ENCODE measurements at regions not wholly inside any gene's neighbourhood (a gene's known extent, or its start where the extent isn't known, plus 50 kb on each side); places are given as distances from the start of the nearest gene placed in this dataset.

GRCh38 chr11:95717314-95717713 is 72.3 kb downstream of the FAM76B start:
- no peak for ATAC-seq (ENCODE audit: poor library complexity)
- DNase-seq: no peak
- intact Hi-C loops (cut with DNase I): no loop called here

DNA sequence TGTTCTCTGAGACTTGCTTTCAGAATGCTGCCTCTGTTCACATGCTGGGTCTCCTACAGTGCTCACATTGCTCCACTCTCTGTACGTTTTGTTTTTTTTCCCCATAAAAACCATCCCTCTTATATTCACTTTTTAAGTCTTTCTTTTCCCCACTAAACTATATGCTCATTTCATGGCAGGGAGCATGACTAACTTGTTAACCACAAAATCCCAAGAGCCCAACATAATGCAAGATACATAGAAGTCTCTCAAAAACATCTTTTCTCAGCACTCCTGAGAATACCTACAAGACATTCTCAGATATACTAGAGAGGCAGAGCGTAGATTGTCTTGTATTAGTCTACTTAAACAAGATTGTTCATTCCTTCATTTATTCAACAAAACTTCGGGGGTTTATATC is 73.3 kb downstream of the FAM76B start:
- ATAC-seq (ENCODE audit: poor library complexity) (no peak), DNase-seq (no peak)

GRCh38 chr11:95715777-95716241 is 73.8 kb downstream of the FAM76B start:
- ATAC-seq (ENCODE audit: poor library complexity) (no peak), DNase-seq (no peak)
- intact Hi-C loops (cut with DNase I): no loop called here

More for the DNA sequence above, 73.3 kb downstream of the FAM76B start:
- intact Hi-C loops (cut with DNase I): no loop called here

GRCh38 chr11:95714843-95715776 is 74.5 kb downstream of the FAM76B start:
- intact Hi-C loops (cut with DNase I): no loop called here
- no peak for ATAC-seq (ENCODE audit: poor library complexity)
- DNase-seq: no peak

DNA sequence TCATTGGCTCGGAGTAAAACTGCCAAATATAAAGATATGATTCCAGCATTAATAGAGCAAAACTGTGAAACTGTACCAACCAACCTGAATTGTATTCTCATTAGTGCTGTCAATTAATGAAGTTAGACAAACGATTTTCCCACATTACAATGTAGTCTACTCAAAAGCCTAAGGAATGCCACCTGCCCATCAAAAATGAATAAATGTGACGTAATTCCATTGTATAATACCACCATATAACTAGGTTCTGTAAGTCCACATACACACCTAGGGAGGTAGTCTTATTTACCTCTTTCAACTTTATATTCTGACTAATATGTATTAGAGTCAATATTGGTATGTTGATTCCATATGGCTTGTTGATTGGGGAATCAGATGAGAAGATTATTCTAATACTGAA is 76.2 kb downstream of the FAM76B start:
- ATAC-seq (ENCODE audit: poor library complexity) (no peak), DNase-seq (no peak)
- intact Hi-C loops (cut with DNase I): no loop called here

GRCh38 chr11:95711945-95712221 is 77.7 kb downstream of the FAM76B start:
- no peak for ATAC-seq (ENCODE audit: poor library complexity)
- intact Hi-C loops (cut with DNase I): no loop called here
- DNase-seq: no peak

- DNase-seq (no peak), ATAC-seq (ENCODE audit: poor library complexity) (no peak)
- intact Hi-C loops (cut with DNase I): no loop called here
These were observed 78.2 kb downstream of the FAM76B start for GRCh38 chr11:95711162-95711944.

DNA sequence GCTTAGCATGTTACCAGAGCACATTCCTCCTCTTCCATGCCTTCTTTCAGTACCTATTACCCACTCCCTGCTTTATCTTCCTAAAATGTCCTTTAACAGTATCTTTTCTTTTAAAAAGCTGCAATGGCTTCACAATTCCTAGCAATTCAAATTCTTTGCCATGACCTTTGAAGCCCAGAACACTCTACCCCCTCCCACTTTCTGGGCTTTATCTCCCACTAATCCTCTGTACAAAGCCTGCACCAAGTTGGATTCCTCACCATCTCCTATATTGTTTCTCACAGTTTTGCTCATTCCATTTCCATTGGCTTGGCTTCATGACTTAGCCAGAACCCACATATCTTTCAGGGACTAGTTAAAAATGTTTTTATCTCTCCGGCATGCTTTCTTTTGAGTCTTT is 80.9 kb downstream of the FAM76B start:
- intact Hi-C loops (cut with DNase I): loop anchor here (10.0 kb wide), 1 partner anchor 634 kb away; no protein-coding TSS in a partner anchor
- ATAC-seq (ENCODE audit: poor library complexity) (no peak), DNase-seq (no peak)

DNA sequence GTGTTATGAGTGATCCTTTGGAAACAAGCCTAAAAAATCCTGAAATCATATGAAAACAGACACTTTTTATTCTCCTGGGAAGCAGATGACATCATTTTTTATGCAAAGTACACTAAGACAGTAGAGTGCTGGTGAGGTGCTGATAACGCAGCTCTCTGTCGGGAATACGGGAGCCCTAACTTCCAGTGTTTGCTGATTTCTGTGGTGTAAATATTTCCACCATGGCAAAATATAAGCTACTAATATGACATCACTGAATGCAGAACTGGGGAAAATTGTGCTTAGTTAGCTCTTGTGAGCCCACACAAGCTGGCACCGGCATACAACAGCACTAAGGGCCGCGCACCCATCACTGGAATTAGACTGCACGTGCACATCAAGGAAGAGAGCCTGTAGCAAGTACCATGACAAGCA is 82.6 kb downstream of the FAM76B start:
- ATAC-seq (ENCODE audit: poor library complexity) (no peak), DNase-seq (no peak)
- intact Hi-C loops (cut with DNase I): loop anchor here (10.0 kb wide), 1 partner anchor 632 kb away; no protein-coding TSS in a partner anchor

GRCh38 chr11:95705485-95706124 is 84.0 kb downstream of the FAM76B start:
- intact Hi-C loops (cut with DNase I): loop anchor here (2.0 to 10.0 kb wide), 2 partner anchors 551 to 631 kb away; no protein-coding TSS in a partner anchor
- peak; percentile 87 for DNase-seq
- ATAC-seq (ENCODE audit: poor library complexity): peak; percentile 99

DNA sequence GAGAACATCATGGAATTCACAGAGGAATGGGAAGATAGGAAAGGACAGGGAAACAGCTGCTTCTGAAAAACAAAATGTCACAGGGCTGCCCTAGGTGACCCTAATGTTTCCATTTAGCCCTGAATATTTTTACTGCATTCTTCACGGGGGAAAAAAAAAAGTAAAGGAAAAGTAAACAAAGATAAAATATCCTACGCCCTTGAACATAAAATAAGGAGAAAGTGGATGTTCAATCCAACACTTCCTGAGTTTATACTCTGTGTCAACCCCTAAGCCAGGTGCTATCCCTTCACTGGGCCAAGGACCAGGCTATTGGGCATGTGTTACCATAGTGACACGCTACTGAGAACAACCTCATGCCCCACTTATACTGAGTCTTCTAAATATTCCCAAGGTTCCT is 84.7 kb downstream of the FAM76B start:
- DNase-seq (no peak), ATAC-seq (ENCODE audit: poor library complexity) (peak; percentile 39)
- intact Hi-C loops (cut with DNase I): loop anchor here (2.0 to 10.0 kb wide), 2 partner anchors 550 to 630 kb away; no protein-coding TSS in a partner anchor

GRCh38 chr11:95703049-95703448 is 86.5 kb downstream of the FAM76B start:
- ATAC-seq (ENCODE audit: poor library complexity) (no peak), DNase-seq (no peak)
- intact Hi-C loops (cut with DNase I): loop anchor here (10.0 kb wide), 1 partner anchor 628 kb away; no protein-coding TSS in a partner anchor

- intact Hi-C loops (cut with DNase I): loop anchor here (10.0 kb wide), 1 partner anchor 628 kb away; no protein-coding TSS in a partner anchor
- ATAC-seq (ENCODE audit: poor library complexity): no peak
These were observed 87.1 kb downstream of the FAM76B start for GRCh38 chr11:95702526-95702925.

GRCh38 chr11:95700471-95700817 is 89.1 kb downstream of the FAM76B start:
- DNase-seq: no peak
- no peak for ATAC-seq (ENCODE audit: poor library complexity)
- intact Hi-C loops (cut with DNase I): loop anchor here (10.0 kb wide), 1 partner anchor 626 kb away; no protein-coding TSS in a partner anchor

More at GRCh38 chr11:95702526-95702925, 87.1 kb downstream of the FAM76B start:
- no peak for DNase-seq

- ATAC-seq (ENCODE audit: poor library complexity) (no peak), DNase-seq (no peak)
- intact Hi-C loops (cut with DNase I): loop anchor here (10.0 kb wide), 1 partner anchor 625 kb away; no protein-coding TSS in a partner anchor
These were observed 89.7 kb downstream of the FAM76B start for GRCh38 chr11:95699631-95700470.

GRCh38 chr11:95698676-95699557 is 90.7 kb downstream of the FAM76B start:
- intact Hi-C loops (cut with DNase I): no loop called here
- DNase-seq (no peak), ATAC-seq (ENCODE audit: poor library complexity) (no peak)

Measured in Right ventricle myocardium superior (tissue), 1 donor.